Stimulated activated CD8-positive, alpha-beta memory T cell treated with anti-CD3 and anti-CD28 coated beads, Interleukin-4, amount 100 ng/mL, for 1 hour (primary cell): ENCODE measurements at regions not wholly inside any gene's neighbourhood (a gene's known extent, or its start where the extent isn't known, plus 50 kb on each side); places are given as distances from the start of the nearest gene placed in this dataset.
"Not testable (repeated sequence)": the region's sequence is repeated elsewhere in the genome, so short reads cannot be mapped to it uniquely, and the experiment has no call there.

ENCODE experiments used
- DNase-seq, 2 donors: peaks; one replicate each; pipeline ENCODE4 v3.0.0-alpha.2; 2020; ENCODE audit warnings: low read depth in 2 of 2, low spot score in 1 of 2

- no peak for DNase-seq
Measured at GRCh38 chr15:92705764-92706163, 50.2 kb upstream of the FAM174B start.

DNA sequence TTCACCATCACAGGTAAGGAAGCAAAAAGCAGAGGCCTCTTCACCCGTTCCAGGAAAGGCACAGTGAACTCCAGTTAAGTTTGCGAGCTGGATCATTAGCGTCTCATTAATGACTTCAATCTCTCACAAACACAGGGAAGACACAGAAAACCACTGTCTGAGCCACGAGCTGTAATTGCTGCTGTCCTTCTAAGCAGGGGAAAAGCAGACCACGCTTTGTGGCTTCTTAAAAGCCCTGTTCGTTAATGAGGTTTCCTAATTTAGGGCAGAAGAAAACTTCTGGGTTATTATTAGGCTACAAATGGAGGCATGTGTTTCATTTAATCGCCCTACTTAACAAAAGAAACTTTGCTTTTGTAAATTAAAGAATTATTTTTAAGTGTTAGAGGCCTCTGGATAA is 50.6 kb upstream of the FAM174B start:
- DNase-seq, result no peak

- no peak for DNase-seq
Measured at GRCh38 chr15:92707880-92708551, 52.4 kb upstream of the FAM174B start.

GRCh38 chr15:92708635-92709034 is 53.1 kb upstream of the FAM174B start:
- no peak for DNase-seq

- no peak for DNase-seq
Measured at GRCh38 chr15:92709110-92709790, 53.7 kb upstream of the FAM174B start.

GRCh38 chr15:92711457-92711831 is 55.9 kb upstream of the FAM174B start:
- no peak for DNase-seq

- no peak for DNase-seq
Measured at GRCh38 chr15:92714077-92714476, 58.5 kb upstream of the FAM174B start.

DNA sequence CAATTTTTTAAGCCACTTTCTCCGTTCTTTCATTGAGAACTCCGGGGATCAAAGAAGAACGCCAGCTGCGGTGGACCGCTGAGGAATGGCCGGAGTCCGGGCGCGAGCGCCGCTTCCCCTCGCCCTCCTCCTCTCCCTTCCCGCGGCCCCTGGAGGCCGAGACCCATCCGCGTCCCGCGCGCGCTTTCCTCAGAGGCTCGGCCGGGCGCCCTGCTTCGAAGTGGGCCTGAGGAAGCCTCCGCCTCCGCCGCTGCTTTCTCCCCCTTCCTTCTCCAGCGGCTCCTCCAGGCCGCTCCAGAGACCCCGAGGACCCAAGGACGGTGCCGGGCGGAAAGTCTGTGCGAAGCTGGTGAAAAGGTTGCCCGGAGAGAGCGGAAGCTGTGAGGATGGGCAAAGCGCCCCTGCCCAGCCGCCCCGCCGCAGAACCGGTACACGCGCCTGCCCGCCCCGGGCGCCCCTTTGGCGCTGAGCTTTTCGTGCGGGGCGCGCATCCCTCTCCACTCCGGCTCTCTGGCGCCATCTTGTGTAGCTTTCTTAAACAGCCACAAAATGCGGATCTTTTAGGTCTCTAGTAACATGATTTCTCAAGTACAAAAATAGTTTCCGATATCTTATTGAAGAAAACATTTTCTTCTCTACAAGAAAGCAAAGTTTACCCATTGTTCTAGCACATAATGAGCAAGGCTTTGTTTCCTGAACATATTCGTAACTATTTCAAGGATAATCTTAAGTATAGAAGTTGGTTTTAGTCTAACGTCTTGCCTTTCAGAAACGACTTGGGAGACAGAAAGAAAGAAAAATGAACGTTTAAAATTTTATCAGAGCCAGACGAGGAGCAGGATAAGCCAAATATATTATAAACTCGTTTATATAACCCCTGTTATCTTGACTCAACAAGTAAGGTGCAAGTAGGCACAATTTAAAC is 59.2 kb upstream of the FAM174B start:
- peak; percentile 42 to 57 for DNase-seq

GRCh38 chr15:92715758-92716157 is 60.2 kb upstream of the FAM174B start:
- no peak for DNase-seq

DNA sequence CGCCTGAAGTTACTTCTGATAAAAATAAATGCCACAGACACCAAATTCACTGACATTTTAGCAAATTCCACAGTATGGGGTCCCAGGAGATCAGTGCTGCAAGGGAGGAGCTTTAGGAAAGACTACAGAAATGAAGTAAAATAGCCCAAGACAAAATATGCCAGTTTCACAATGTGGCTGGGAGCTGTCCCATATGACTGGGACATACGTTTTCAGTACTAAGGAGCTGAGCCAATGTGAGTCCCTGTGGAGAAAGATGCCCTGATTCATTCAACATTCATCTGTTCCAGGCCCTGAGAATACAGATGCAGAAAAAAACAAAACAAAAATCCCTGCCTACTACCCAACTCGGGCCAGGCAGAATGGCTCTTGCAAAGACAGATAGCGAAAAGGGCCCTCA is 63.4 kb upstream of the FAM174B start:
- no peak for DNase-seq

GRCh38 chr15:92724144-92724543 is 68.6 kb upstream of the FAM174B start:
- no peak for DNase-seq

- no peak for DNase-seq
Measured at GRCh38 chr15:92725171-92725570, 69.6 kb upstream of the FAM174B start.

DNA sequence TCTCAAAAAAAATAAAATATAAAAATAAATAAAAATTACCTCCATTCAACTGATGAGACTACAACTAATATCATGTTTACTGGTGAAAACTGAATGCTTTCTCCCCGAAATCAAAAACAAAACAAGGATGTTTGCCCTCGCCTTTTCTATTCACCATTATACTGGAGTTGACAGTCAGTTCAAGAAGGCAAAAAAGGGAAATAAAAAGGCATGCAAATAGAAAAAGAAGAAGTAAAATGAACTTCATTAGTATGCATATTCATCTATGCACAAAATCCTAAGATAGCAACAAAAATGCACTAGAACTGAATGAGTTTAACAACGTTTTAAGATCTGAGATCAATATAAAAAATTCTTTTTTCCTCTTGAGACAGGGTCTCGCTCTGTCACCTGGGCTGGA is 72.7 kb upstream of the FAM174B start:
- DNase-seq, result no peak

DNA sequence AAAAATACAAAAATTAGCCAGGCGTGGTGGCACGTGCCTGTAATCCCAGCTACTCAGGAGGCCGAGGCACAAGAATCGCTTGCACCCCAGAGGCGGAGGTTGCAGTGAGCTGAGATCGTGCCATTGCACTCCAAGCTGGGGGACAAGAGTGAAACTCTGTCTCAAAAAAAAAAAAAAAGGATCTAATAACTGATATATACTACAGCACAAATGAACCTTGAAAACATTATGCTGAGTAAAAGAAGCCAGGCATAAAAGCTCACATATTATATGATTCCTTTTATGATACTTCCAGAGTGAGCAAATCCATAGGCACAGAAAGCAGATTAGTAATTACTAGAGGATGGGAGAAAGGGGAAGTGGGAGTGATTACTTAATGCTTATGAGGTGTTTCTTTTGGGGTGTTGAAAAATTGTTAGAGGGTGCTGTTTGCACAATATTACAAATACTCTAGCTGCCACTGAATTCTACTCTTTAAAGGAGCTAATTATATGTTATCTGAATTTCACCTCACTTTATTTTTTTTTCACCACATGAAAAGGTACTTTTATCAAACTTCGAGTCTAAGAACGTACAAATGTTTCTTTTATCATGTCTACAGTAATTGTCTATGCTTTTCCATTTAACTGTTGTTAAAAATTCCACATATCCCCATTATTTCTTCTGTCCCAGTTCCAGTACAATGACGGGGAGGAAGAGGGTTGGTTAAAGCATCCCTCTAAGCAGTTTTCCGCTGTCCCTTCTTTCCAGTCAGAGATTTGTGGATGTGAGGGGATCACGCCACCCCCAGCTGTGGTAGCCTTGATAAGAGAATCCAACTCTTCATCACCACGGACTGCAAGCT is 77.7 kb upstream of the FAM174B start:
- DNase-seq, result no peak

DNA sequence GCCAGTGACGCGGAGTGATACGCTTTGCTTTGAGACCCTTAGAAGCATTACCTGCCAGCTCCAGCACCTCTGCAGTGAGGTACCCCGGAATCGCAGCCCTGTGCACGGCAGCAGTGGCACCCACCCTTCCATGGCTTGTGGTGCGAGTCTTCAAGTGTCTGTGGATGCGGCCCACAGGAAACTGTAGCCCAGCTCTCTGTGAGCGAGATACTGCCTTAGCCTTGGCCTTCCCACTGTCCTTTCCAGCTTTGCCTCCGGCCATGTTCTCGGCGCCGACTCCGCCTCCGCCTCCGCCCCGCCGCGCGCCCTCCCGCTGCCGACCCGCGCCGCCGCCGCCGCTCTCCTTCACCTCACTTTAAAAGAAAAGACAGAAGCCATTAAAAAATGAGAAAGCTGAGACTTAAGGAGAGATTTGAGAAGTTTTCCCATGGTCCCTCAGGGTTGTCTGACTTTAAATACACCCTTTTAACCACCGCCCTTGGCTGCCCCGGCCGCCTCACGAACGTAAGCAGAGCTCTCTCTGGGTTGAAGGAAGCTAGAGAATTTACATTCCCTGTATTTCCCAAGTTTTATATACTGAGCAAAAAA is 78.5 kb upstream of the FAM174B start:
- DNase-seq, result no peak

GRCh38 chr15:92739246-92739645 is 83.7 kb upstream of the FAM174B start:
- DNase-seq, result not testable (repeated sequence)

- no peak for DNase-seq
Measured at GRCh38 chr15:92745845-92746271, 90.3 kb upstream of the FAM174B start.

- no peak for DNase-seq
Measured at GRCh38 chr15:92747047-92747446, 91.5 kb upstream of the FAM174B start.

DNA sequence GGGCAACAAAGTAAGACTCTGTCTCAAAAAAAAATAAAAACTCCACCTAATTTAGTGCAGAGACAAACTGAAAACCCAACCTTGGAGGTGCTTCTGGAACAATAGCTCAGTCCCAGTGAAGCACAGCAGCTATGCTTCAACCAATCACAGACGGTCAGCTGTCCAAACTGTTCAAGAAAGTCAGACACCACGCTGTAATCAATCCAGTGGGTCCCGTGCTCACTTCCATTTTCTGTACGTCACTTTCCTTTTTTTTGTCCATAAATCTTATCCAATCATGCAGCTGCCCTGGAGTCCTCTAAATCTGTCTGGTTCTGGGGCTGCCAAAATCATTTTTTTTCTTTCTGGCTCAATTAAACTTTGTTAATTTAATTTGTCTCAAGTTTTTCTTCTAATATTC is 93.6 kb upstream of the FAM174B start:
- no peak for DNase-seq

GRCh38 chr15:92749946-92750345 is 94.4 kb upstream of the FAM174B start:
- no peak for DNase-seq

GRCh38 chr15:92751528-92751927 is 96.0 kb upstream of the FAM174B start:
- no peak for DNase-seq
